ENCODE measurements at regions not wholly inside any gene's neighbourhood (a gene's known extent, or its start where the extent isn't known, plus 50 kb on each side); places are given as distances from the start of the nearest gene placed in this dataset.

GRCh38 chr10:57822965-57823364 lies 444.7 kb downstream of the IPMK start:
- intact Hi-C loops (cut with micrococcal nuclease; ENCODE audit: unreplicated experiment), result no loop called here
- no TSS peak for BruUV-seq (replicated peaks)

GRCh38 chr10:57818522-57818921 lies 449.2 kb downstream of the IPMK start:
- Mint-ChIP-seq H3K27ac (ENCODE audit: unreplicated experiment) (no peak overlapping the region), H3K4me1 (ENCODE audit: low read depth, unreplicated experiment) (no peaks in the 10 kb centered on the region), H3K27me3 (ENCODE audit: insufficient read depth, unreplicated experiment) (no peaks in the 10 kb centered on the region), H3K9me3 (ENCODE audit: unreplicated experiment) (no peaks in the 10 kb centered on the region), H3K4me3 (ENCODE audit: unreplicated experiment) (no peak overlapping the region), H3K36me3 (ENCODE audit: insufficient read depth, unreplicated experiment) (no peaks in the 10 kb centered on the region)
- Histone ChIP-seq H3K36me3 (ENCODE audit: control insufficient read depth, insufficient read depth, low read length) (no peaks in the 10 kb centered on the region), H3K9me3 (no peaks in the 10 kb centered on the region), H3K4me3 (ENCODE audit: low read depth, low read length) (no peak overlapping the region), H3K4me1 (no peaks in the 10 kb centered on the region), H3K27me3 (replicated peaks; ENCODE audit: control insufficient read depth, insufficient read depth, low read length) (no peaks in the 10 kb centered on the region)
- POLR2A ChIA-PET, result no interaction called here
- no TSS peak for BruUV-seq (replicated peaks)
- CTCF ChIA-PET, result no interaction called here
- intact Hi-C loops (cut with micrococcal nuclease; ENCODE audit: unreplicated experiment), result no loop called here
- DNase-seq, result no peak
- TF ChIP-seq, protein P1, sequence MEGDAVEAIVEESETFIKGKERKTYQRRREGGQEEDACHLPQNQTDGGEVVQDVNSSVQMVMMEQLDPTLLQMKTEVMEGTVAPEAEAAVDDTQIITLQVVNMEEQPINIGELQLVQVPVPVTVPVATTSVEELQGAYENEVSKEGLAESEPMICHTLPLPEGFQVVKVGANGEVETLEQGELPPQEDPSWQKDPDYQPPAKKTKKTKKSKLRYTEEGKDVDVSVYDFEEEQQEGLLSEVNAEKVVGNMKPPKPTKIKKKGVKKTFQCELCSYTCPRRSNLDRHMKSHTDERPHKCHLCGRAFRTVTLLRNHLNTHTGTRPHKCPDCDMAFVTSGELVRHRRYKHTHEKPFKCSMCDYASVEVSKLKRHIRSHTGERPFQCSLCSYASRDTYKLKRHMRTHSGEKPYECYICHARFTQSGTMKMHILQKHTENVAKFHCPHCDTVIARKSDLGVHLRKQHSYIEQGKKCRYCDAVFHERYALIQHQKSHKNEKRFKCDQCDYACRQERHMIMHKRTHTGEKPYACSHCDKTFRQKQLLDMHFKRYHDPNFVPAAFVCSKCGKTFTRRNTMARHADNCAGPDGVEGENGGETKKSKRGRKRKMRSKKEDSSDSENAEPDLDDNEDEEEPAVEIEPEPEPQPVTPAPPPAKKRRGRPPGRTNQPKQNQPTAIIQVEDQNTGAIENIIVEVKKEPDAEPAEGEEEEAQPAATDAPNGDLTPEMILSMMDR (IDR thresholded peaks at IDR 0.05; ENCODE audit: insufficient read depth in 1 of 2, low read depth in 1 of 2, low read length in 1 of 2, severe bottlenecking in 1 of 2, unreplicated experiment in 1 of 2), result no peak

More at GRCh38 chr10:57822965-57823364, 444.7 kb downstream of the IPMK start:
- Mint-ChIP-seq H3K27ac (ENCODE audit: unreplicated experiment) (no peak overlapping the region), H3K36me3 (ENCODE audit: insufficient read depth, unreplicated experiment) (no peaks in the 10 kb centered on the region), H3K9me3 (ENCODE audit: unreplicated experiment) (no peaks in the 10 kb centered on the region), H3K27me3 (ENCODE audit: insufficient read depth, unreplicated experiment) (no peaks in the 10 kb centered on the region), H3K4me1 (ENCODE audit: low read depth, unreplicated experiment) (no peaks in the 10 kb centered on the region), H3K4me3 (ENCODE audit: unreplicated experiment) (no peak overlapping the region)
- Histone ChIP-seq H3K27me3 (replicated peaks; ENCODE audit: control insufficient read depth, insufficient read depth, low read length) (no peaks in the 10 kb centered on the region), H3K4me1 (no peaks in the 10 kb centered on the region), H3K9me3 (no peaks in the 10 kb centered on the region), H3K36me3 (ENCODE audit: control insufficient read depth, insufficient read depth, low read length) (no peaks in the 10 kb centered on the region), H3K4me3 (ENCODE audit: low read depth, low read length) (no peak overlapping the region)
- ChIA-PET CTCF (no interaction called here), POLR2A (no interaction called here)
- TF ChIP-seq, protein P1 (IDR thresholded peaks at IDR 0.05; ENCODE audit: insufficient read depth in 1 of 2, low read depth in 1 of 2, low read length in 1 of 2, severe bottlenecking in 1 of 2, unreplicated experiment in 1 of 2), result no peak
- DNase-seq, result no peak

DNA sequence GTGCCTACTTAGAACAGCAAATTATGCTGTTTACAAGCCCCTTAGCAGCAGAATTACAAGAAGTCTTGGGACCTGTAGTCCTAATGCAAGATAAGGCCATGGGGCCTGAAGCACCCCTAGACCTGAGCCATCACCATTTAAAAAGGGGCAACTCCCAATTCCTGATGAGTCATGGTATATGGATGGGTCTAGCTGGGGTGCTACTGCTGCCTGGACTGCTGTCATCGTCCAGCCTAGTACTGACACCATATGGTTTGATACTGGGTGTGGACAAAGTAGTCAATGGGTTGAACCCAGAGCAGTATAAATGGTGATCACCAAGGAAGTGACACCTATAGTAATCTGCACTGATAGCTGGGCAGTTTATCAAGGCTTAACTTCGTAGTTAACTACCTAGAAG lies 450.0 kb downstream of the IPMK start:
- Histone ChIP-seq H3K4me3 (ENCODE audit: low read depth, low read length) (no peak overlapping the region), H3K9me3 (no peaks in the 10 kb centered on the region), H3K36me3 (ENCODE audit: control insufficient read depth, insufficient read depth, low read length) (no peaks in the 10 kb centered on the region), H3K27me3 (replicated peaks; ENCODE audit: control insufficient read depth, insufficient read depth, low read length) (no peaks in the 10 kb centered on the region), H3K4me1 (no peaks in the 10 kb centered on the region)
- POLR2A ChIA-PET, result no interaction called here
- no peak overlapping the region for H3K27ac Mint-ChIP-seq (ENCODE audit: unreplicated experiment)
- no peaks in the 10 kb centered on the region for H3K36me3 Mint-ChIP-seq (ENCODE audit: insufficient read depth, unreplicated experiment)
- H3K4me1 Mint-ChIP-seq (ENCODE audit: low read depth, unreplicated experiment), result no peaks in the 10 kb centered on the region
- H3K4me3 Mint-ChIP-seq (ENCODE audit: unreplicated experiment), result no peak overlapping the region
- DNase-seq, result no peak
- CTCF ChIA-PET, result no interaction called here
- no peaks in the 10 kb centered on the region for H3K9me3 Mint-ChIP-seq (ENCODE audit: unreplicated experiment)
- H3K27me3 Mint-ChIP-seq (ENCODE audit: insufficient read depth, unreplicated experiment), result no peaks in the 10 kb centered on the region
- intact Hi-C loops (cut with micrococcal nuclease; ENCODE audit: unreplicated experiment), result no loop called here
- no TSS peak for BruUV-seq (replicated peaks)
- TF ChIP-seq, protein P1 (IDR thresholded peaks at IDR 0.05; ENCODE audit: insufficient read depth in 1 of 2, low read depth in 1 of 2, low read length in 1 of 2, severe bottlenecking in 1 of 2, unreplicated experiment in 1 of 2), result no peak

All from Caco-2 (cell line).